HepG2 (cell line): ENCODE measurements at regions not wholly inside any gene's neighbourhood (a gene's known extent, or its start where the extent isn't known, plus 50 kb on each side); places are given as distances from the start of the nearest gene placed in this dataset.

Source experiments
- ARNT2 ChIP-seq: sonication (generic); formaldehyde crosslinking; IDR thresholded peaks from 2 replicates; pipeline ENCODE4 v1.8.0; 2022; ENCODE audit warnings: mild to moderate bottlenecking, low read depth, missing genetic modification reagents, moderate library complexity
- CBX5 ChIP-seq: sonication (generic); formaldehyde crosslinking; IDR thresholded peaks from 2 replicates; pipeline ENCODE4 v1.4.0; 2020; ENCODE audit warnings: missing genetic modification reagents, borderline replicate concordance
- FOXJ3 ChIP-seq: sonication (generic); formaldehyde crosslinking; IDR thresholded peaks from 2 replicates; pipeline ENCODE4 v1.4.0; 2020; ENCODE audit warnings: missing genetic modification reagents, mild to moderate bottlenecking, borderline replicate concordance
- FOXO1 ChIP-seq: sonication (generic); formaldehyde crosslinking; IDR thresholded peaks from 2 replicates; pipeline ENCODE4 v1.4.0; 2020; ENCODE audit warnings: missing genetic modification reagents
- GATAD1 ChIP-seq: IDR thresholded peaks from 2 replicates; pipeline ENCODE4 v1.6.1; 2016; ENCODE audit warnings: missing genetic modification reagents, missing compliant biosample characterization
- HDAC2 ChIP-seq: sonication (generic); formaldehyde crosslinking; IDR thresholded peaks from 2 replicates; pipeline ENCODE4 v1.4.0; 2020; ENCODE audit warnings: missing genetic modification reagents
- HNF4G ChIP-seq, 2 experiments: sonication (generic) in 1 of 2; formaldehyde crosslinking in 1 of 2; IDR thresholded peaks; 2 replicates each; pipeline versions ENCODE4 v1.4.0 to v1.6.1; 2011 to 2020; ENCODE audit warnings: borderline replicate concordance in 2 of 2, low read depth in 2 of 2, mild to moderate bottlenecking in 2 of 2, low read length in 1 of 2, missing genetic modification reagents in 1 of 2, moderate library complexity in 1 of 2
- KAT8 ChIP-seq: IDR thresholded peaks from 2 replicates; pipeline ENCODE4 v1.6.1; 2016; ENCODE audit warnings: missing genetic modification reagents, missing compliant biosample characterization
- MAF1 ChIP-seq: sonication (generic); formaldehyde crosslinking; IDR thresholded peaks from 2 replicates; pipeline ENCODE4 v1.5.0; 2020; ENCODE audit warnings: missing genetic modification reagents, borderline replicate concordance
- MED1 ChIP-seq: sonication (generic); formaldehyde crosslinking; IDR thresholded peaks from 2 replicates; pipeline ENCODE4 v1.4.0; 2020; ENCODE audit warnings: missing genetic modification reagents
- MYC ChIP-seq: sonication (generic); formaldehyde crosslinking; IDR thresholded peaks from 2 replicates; pipeline ENCODE4 v1.9.0; 2021; ENCODE audit warnings: missing genetic modification reagents, borderline replicate concordance
- NCOR1 ChIP-seq: fragments of 200-600 bp; sonication (generic); IDR thresholded peaks from 2 replicates; pipeline ENCODE4 v1.7.0; 2017; ENCODE audit warnings: antibody characterized with exemption, low read length, borderline replicate concordance
- NFKB2 ChIP-seq: sonication (generic); formaldehyde crosslinking; IDR thresholded peaks from 2 replicates; pipeline ENCODE4 v1.4.0; 2020; ENCODE audit warnings: missing genetic modification reagents, borderline replicate concordance
- ONECUT2 ChIP-seq: sonication (generic); formaldehyde crosslinking; IDR thresholded peaks from 2 replicates; pipeline ENCODE4 v1.4.0; 2020; ENCODE audit warnings: missing genetic modification reagents
- RNF2 ChIP-seq: fragments of 450-650 bp; conservative IDR thresholded peaks from 2 replicates; pipeline ENCODE4 v1.6.1; 2016; ENCODE audit warnings: low read depth
- SALL1 ChIP-seq: sonication (generic); formaldehyde crosslinking; IDR thresholded peaks from 2 replicates; pipeline ENCODE4 v1.8.0; 2022; ENCODE audit warnings: mild to moderate bottlenecking, missing genetic modification reagents
- SAP130 ChIP-seq: IDR thresholded peaks from 2 replicates; pipeline ENCODE4 v1.6.1; 2016; ENCODE audit warnings: low read depth
- ZNF331 ChIP-seq: sonication (generic); formaldehyde crosslinking; IDR thresholded peaks from 2 replicates; pipeline ENCODE4 v1.4.0; 2020; ENCODE audit warnings: missing genetic modification reagents
- ZNF713 ChIP-seq: sonication (generic); formaldehyde crosslinking; IDR thresholded peaks from 2 replicates; pipeline ENCODE4 v1.4.0; 2020; ENCODE audit warnings: mild to moderate bottlenecking, missing genetic modification reagents
- ZNF761 ChIP-seq: sonication (generic); formaldehyde crosslinking; conservative IDR thresholded peaks from 2 replicates; pipeline ENCODE4 v1.4.0; 2020; ENCODE audit warnings: mild to moderate bottlenecking, missing genetic modification reagents
- TF ChIP-seq, protein P1 (sequence below): sonication (generic); formaldehyde crosslinking; IDR thresholded peaks from 2 replicates; pipeline ENCODE4 v1.5.0; 2020; ENCODE audit warnings: missing genetic modification reagents
- TF ChIP-seq, protein P2 (sequence below): sonication (generic); formaldehyde crosslinking; conservative IDR thresholded peaks from 2 replicates; pipeline ENCODE4 v1.4.0; 2020; ENCODE audit warnings: mild to moderate bottlenecking, missing genetic modification reagents, moderate library complexity
- TF ChIP-seq, protein P3 (sequence below): sonication (generic); formaldehyde crosslinking; IDR thresholded peaks from 2 replicates; pipeline ENCODE4 v1.5.1; 2020; ENCODE audit warnings: missing genetic modification reagents, mild to moderate bottlenecking, borderline replicate concordance
- TF ChIP-seq, protein P4 (sequence below): sonication (generic); formaldehyde crosslinking; IDR thresholded peaks from 2 replicates; pipeline ENCODE4 v1.5.1; 2020; ENCODE audit warnings: missing genetic modification reagents, mild to moderate bottlenecking, borderline replicate concordance

DNA sequence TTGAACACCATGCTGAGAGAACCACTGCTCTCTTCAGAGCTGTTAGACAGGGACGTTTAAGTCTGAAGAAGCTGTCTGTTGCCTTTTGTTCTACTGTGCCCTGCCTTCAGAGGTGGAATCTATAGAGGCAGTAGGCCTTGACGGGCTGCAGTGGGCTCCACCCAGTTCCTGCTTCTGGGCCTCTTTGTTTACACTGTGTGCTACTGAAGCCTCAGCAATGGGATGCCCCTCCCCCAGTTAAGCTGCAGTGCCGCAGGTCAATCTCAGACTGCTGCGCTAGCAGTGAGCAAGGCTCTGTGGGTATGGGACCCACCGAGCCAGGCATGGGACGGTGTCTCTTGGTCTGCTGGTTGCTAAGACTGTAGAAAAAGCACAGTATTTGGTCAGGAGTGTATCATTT is 162.3 kb upstream of the NXPH2 start (continued):
- TF ChIP-seq, protein P1, sequence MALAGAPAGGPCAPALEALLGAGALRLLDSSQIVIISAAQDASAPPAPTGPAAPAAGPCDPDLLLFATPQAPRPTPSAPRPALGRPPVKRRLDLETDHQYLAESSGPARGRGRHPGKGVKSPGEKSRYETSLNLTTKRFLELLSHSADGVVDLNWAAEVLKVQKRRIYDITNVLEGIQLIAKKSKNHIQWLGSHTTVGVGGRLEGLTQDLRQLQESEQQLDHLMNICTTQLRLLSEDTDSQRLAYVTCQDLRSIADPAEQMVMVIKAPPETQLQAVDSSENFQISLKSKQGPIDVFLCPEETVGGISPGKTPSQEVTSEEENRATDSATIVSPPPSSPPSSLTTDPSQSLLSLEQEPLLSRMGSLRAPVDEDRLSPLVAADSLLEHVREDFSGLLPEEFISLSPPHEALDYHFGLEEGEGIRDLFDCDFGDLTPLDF (CRISPR knock-in tag), result no peak
- TF ChIP-seq, protein P2, sequence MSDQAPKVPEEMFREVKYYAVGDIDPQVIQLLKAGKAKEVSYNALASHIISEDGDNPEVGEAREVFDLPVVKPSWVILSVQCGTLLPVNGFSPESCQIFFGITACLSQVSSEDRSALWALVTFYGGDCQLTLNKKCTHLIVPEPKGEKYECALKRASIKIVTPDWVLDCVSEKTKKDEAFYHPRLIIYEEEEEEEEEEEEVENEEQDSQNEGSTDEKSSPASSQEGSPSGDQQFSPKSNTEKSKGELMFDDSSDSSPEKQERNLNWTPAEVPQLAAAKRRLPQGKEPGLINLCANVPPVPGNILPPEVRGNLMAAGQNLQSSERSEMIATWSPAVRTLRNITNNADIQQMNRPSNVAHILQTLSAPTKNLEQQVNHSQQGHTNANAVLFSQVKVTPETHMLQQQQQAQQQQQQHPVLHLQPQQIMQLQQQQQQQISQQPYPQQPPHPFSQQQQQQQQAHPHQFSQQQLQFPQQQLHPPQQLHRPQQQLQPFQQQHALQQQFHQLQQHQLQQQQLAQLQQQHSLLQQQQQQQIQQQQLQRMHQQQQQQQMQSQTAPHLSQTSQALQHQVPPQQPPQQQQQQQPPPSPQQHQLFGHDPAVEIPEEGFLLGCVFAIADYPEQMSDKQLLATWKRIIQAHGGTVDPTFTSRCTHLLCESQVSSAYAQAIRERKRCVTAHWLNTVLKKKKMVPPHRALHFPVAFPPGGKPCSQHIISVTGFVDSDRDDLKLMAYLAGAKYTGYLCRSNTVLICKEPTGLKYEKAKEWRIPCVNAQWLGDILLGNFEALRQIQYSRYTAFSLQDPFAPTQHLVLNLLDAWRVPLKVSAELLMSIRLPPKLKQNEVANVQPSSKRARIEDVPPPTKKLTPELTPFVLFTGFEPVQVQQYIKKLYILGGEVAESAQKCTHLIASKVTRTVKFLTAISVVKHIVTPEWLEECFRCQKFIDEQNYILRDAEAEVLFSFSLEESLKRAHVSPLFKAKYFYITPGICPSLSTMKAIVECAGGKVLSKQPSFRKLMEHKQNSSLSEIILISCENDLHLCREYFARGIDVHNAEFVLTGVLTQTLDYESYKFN (CRISPR knock-in tag), result peak; percentile 68
- TF ChIP-seq ZNF713 (no peak), SALL1 (CRISPR knock-in tag) (peak; percentile 77; the same call in 1 of the 2 replicates), NFKB2 (peak; percentile 52; the same call in 1 of the 2 replicates), FOXJ3 (CRISPR knock-in tag) (peak; percentile 66; the same call in 1 of the 2 replicates), ZNF761 (CRISPR knock-in tag) (0 out of 2 replicates have a peak, but pooled peaks have one; percentile 43), ONECUT2 (CRISPR knock-in tag) (no peak), ZNF331 (0 out of 2 replicates have a peak, but pooled peaks have one; percentile 21), ARNT2 (no peak), RNF2 (0 out of 2 replicates have a peak, but pooled peaks have one; percentile 28), GATAD1 (CRISPR knock-in tag) (peak; percentile 32; the same call in 1 of the 2 replicates), FOXO1 (peak; percentile 40; the same call in 1 of the 2 replicates), HDAC2 (CRISPR knock-in tag) (peak; percentile 60; the same call in 1 of the 2 replicates), MED1 (CRISPR knock-in tag) (0 out of 2 replicates have a peak, but pooled peaks have one; percentile 24), MYC (CRISPR knock-in tag) (peak; percentile 39; the same call in 1 of the 2 replicates), CBX5 (peak; percentile 21; the same call in 1 of the 2 replicates), KAT8 (CRISPR knock-in tag) (0 out of 2 replicates have a peak, but pooled peaks have one; percentile 24), MAF1 (CRISPR knock-in tag) (no peak), HNF4G (IDR thresholded peaks at IDR 0.05; ENCODE audit: borderline replicate concordance, low read depth, low read length) (0 out of 2 replicates have a peak, but pooled peaks have one; percentile 29), HNF4G (CRISPR knock-in tag; IDR thresholded peaks at IDR 0.05; ENCODE audit: borderline replicate concordance, low read depth) (no peak), NCOR1 (no peak), SAP130 (CRISPR knock-in tag) (peak; percentile 29; the same call in 1 of the 2 replicates)
- TF ChIP-seq, protein P3, sequence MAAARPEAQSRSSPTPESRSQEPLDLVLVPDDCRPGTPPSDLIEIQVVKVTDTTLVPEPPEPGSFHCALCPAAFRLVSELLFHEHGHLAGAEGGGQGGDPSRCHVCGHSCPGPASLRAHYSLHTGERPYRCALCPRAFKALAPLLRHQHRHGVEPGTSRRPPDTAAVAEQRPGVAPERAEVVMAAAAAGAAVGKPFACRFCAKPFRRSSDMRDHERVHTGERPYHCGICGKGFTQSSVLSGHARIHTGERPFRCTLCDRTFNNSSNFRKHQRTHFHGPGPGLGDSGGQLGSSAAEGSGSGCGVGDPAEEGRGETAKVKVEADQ, result no peak
- TF ChIP-seq, protein P4, sequence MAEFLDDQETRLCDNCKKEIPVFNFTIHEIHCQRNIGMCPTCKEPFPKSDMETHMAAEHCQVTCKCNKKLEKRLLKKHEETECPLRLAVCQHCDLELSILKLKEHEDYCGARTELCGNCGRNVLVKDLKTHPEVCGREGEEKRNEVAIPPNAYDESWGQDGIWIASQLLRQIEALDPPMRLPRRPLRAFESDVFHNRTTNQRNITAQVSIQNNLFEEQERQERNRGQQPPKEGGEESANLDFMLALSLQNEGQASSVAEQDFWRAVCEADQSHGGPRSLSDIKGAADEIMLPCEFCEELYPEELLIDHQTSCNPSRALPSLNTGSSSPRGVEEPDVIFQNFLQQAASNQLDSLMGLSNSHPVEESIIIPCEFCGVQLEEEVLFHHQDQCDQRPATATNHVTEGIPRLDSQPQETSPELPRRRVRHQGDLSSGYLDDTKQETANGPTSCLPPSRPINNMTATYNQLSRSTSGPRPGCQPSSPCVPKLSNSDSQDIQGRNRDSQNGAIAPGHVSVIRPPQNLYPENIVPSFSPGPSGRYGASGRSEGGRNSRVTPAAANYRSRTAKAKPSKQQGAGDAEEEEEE (CRISPR knock-in tag), result peak; percentile 57; the same call in 1 of the 2 replicates
